Mucosa of descending colon (tissue), 3 donors: ENCODE measurements at regions not wholly inside any gene's neighbourhood (a gene's known extent, or its start where the extent isn't known, plus 50 kb on each side); places are given as distances from the start of the nearest gene placed in this dataset.

Experiments
- ATAC-seq: fragments of 200-7000 bp; cut with Tn5 transposase; one replicate; pipeline ENCODE4 v1.9.1; 2020; ENCODE audit warnings: mild to moderate bottlenecking, moderate library complexity
- DNase-seq, 3 donors: peaks; one replicate each; pipeline ENCODE4 v3.0.0-alpha.2; 2020
- H3K36me3 ChIP-seq: fragments of 200-600 bp; one replicate; pipeline ENCODE4 v1.8.0; 2021; ENCODE audit warnings: low read depth, mild to moderate bottlenecking
- H3K4me1 ChIP-seq: fragments of 200-600 bp; one replicate; pipeline ENCODE4 v1.8.0; 2021; ENCODE audit warnings: low read depth, mild to moderate bottlenecking
- H3K4me3 ChIP-seq: fragments of 200-600 bp; one replicate; pipeline ENCODE4 v1.8.0; 2021; ENCODE audit warnings: mild to moderate bottlenecking
- H3K9me3 ChIP-seq: fragments of 200-600 bp; one replicate; pipeline ENCODE4 v1.8.0; 2021; ENCODE audit warnings: mild to moderate bottlenecking
- CTCF ChIP-seq: fragments of 200-600 bp; IDR thresholded peaks from one replicate; pipeline ENCODE4 v1.8.0; 2022; ENCODE audit warnings: antibody characterized with exemption, mild to moderate bottlenecking
- intact Hi-C, 2 donors: fragments of 100-400 bp; cut with DNase I in 1 of 2; cut with micrococcal nuclease in 1 of 2; formaldehyde crosslinking; loops; one replicate each; pipeline versions ENCODE4 v1.11.0 to v1.11.1; 2022; cut with DNase I, micrococcal nuclease
- donor health status: DM: no; HTN: no; CAD: no; lungs with moderate emphysema.
- donor health status: DM: no; HTN: no; CAD: no.
- donor health status: DM: no; HTN: yes; CAD: no.

- ATAC-seq (no peak), DNase-seq (no peak)
- H3K4me1 ChIP-seq = no peaks in the 10 kb centered on the region
- no peak for TF ChIP-seq CTCF
- H3K4me3 ChIP-seq = no peak overlapping the region
- intact Hi-C loops = no loop called here
- H3K36me3 ChIP-seq = no peaks in the 10 kb centered on the region
- H3K9me3 ChIP-seq = no peaks in the 10 kb centered on the region
Measured at GRCh38 chr14:101040538-101041442, 137.3 kb upstream of the RTL1 start.

DNA sequence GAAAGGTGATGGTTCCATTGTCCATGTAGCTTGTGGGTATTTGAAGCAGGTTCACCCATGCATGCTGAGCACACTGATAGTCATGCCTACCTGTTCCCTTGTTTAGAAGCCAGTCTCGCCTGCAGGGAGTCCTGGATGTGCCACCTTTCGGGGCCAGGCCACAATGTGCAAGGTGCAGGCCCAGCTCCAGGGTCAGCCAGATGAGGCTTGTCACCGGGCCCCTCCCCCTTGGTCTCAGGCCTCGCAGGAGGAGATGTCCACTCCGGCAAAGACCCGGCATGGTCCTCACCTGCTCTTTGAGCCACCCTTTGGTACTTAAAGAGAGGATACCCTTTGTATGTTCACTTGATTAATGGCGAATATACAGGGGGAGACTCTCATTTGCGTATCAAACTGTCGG, 140.4 kb upstream of the RTL1 start:
- Histone ChIP-seq H3K4me1 (no peaks in the 10 kb centered on the region), H3K9me3 (no peaks in the 10 kb centered on the region), H3K36me3 (no peaks in the 10 kb centered on the region), H3K4me3 (no peak overlapping the region)
- intact Hi-C loops = no loop called here
- ATAC-seq = no peak
- no peak for DNase-seq
- TF ChIP-seq CTCF = no peak

DNA sequence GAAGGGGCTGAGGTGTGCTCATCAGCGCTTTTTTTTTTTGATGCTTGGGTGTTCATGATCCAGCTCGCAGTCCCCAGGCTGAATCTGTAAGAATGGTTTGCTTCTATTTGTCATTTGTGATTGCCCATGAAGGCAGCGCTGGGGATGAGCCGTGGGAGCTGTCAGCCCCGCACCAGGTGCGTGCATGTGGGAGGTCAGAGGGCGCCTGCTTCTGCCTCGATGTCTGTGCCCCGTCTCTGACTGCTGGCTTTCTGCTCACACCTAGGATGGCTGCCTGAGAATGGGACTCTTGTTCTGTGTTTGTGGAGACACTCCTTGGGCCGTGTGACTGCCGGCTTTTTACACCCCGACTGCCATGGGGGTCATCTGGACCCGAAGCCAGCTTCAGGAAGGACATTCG, 141.2 kb upstream of the RTL1 start:
- H3K9me3 ChIP-seq = no peaks in the 10 kb centered on the region
- intact Hi-C loops = no loop called here
- H3K4me1 ChIP-seq = no peaks in the 10 kb centered on the region
- DNase-seq (no peak), ATAC-seq (no peak)
- H3K36me3 ChIP-seq = no peaks in the 10 kb centered on the region
- TF ChIP-seq CTCF = no peak
- H3K4me3 ChIP-seq = no peak overlapping the region

- no peak for DNase-seq
- Histone ChIP-seq H3K4me1 (no peaks in the 10 kb centered on the region), H3K36me3 (no peaks in the 10 kb centered on the region), H3K4me3 (no peak overlapping the region), H3K9me3 (no peaks in the 10 kb centered on the region)
- no peak for ATAC-seq
- TF ChIP-seq CTCF = no peak
- intact Hi-C loops = no loop called here
Measured at GRCh38 chr14:101045511-101045910, 142.0 kb upstream of the RTL1 start.

GRCh38 chr14:101046071-101046470, 142.5 kb upstream of the RTL1 start:
- DNase-seq (peak in 1 of 3 donors; percentile 26), ATAC-seq (no peak)
- Histone ChIP-seq H3K36me3 (no peaks in the 10 kb centered on the region), H3K9me3 (no peaks in the 10 kb centered on the region), H3K4me3 (no peak overlapping the region), H3K4me1 (no peaks in the 10 kb centered on the region)
- intact Hi-C loops = no loop called here
- no peak for TF ChIP-seq CTCF
